ENCODE measurements at regions not wholly inside any gene's neighbourhood (a gene's known extent, or its start where the extent isn't known, plus 50 kb on each side); places are given as distances from the start of the nearest gene placed in this dataset.

DNA sequence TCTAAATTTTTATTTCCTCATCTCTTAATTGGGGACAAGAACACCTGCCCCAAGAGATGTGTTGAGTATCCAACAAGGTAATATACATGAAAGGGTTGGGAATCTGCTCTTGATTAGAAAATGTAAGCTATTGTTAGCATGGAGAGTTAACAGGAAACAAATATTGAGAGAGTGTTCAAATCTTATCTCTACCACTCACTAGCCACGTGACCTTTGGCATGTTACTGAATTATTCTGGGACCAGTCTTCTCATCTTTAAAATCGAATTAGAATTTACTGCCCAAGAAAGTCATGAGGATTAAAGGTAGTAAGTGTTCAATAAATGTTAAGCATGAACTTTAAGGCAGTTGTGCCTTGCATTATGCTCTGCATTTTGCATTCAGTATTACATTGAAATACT lies 184.7 kb downstream of the MID1IP1 start:
- TF ChIP-seq, protein P1, sequence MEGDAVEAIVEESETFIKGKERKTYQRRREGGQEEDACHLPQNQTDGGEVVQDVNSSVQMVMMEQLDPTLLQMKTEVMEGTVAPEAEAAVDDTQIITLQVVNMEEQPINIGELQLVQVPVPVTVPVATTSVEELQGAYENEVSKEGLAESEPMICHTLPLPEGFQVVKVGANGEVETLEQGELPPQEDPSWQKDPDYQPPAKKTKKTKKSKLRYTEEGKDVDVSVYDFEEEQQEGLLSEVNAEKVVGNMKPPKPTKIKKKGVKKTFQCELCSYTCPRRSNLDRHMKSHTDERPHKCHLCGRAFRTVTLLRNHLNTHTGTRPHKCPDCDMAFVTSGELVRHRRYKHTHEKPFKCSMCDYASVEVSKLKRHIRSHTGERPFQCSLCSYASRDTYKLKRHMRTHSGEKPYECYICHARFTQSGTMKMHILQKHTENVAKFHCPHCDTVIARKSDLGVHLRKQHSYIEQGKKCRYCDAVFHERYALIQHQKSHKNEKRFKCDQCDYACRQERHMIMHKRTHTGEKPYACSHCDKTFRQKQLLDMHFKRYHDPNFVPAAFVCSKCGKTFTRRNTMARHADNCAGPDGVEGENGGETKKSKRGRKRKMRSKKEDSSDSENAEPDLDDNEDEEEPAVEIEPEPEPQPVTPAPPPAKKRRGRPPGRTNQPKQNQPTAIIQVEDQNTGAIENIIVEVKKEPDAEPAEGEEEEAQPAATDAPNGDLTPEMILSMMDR (IDR thresholded peaks at IDR 0.05; ENCODE audit: low read depth, low read length), result no peak
- TF ChIP-seq EZH2phosphoT487 (IDR thresholded peaks at IDR 0.05; ENCODE audit: low read depth), result no peak

Data from OCI-LY3 (cell line).